H9 (cell line): ENCODE measurements at regions not wholly inside any gene's neighbourhood (a gene's known extent, or its start where the extent isn't known, plus 50 kb on each side); places are given as distances from the start of the nearest gene placed in this dataset.

ENCODE experiments used
- DNase-seq: peaks from one replicate; pipeline ENCODE4 v3.0.0-alpha.2; 2017
- H2AFZ ChIP-seq: one replicate; pipeline ENCODE4 v1.6.1; 2013; ENCODE audit warnings: mild to moderate bottlenecking, low read length, control low read depth, moderate library complexity
- H2AK5ac ChIP-seq: 2 replicates; pipeline ENCODE4 v1.6.1; 2013; ENCODE audit warnings: low read length, control low read depth, mixed read lengths; ENCODE audit not compliant: insufficient read length
- H2BK120ac ChIP-seq: one replicate; pipeline ENCODE4 v1.6.1; 2013; ENCODE audit warnings: low read depth, mild to moderate bottlenecking, low read length, control low read depth, inconsistent platforms; ENCODE audit not compliant: poor library complexity, severe bottlenecking
- H2BK12ac ChIP-seq: 2 replicates; pipeline ENCODE4 v1.6.1; 2013; ENCODE audit warnings: low read length, control low read depth, mixed read lengths, low read depth; ENCODE audit not compliant: insufficient read length
- H2BK15ac ChIP-seq: 2 replicates; pipeline ENCODE4 v1.6.1; 2013; ENCODE audit warnings: low read depth, low read length, control low read depth
- H2BK20ac ChIP-seq: one replicate; pipeline ENCODE4 v1.6.1; 2013; ENCODE audit warnings: low read depth, mild to moderate bottlenecking, low read length, control low read depth, inconsistent platforms; ENCODE audit not compliant: poor library complexity, severe bottlenecking
- H2BK5ac ChIP-seq: 2 replicates; pipeline ENCODE4 v1.6.1; 2013; ENCODE audit warnings: low read length, control low read depth, mixed read lengths; ENCODE audit not compliant: insufficient read length
- H3K14ac ChIP-seq: 2 replicates; pipeline ENCODE4 v1.6.1; 2013; ENCODE audit warnings: low read length, control low read depth; ENCODE audit not compliant: insufficient read depth
- H3K18ac ChIP-seq: 2 replicates; pipeline ENCODE4 v1.6.1; 2013; ENCODE audit warnings: low read depth, mild to moderate bottlenecking, mixed read lengths, low read length, control low read depth; ENCODE audit not compliant: insufficient read length
- H3K23ac ChIP-seq: 2 replicates; pipeline ENCODE4 v1.6.1; 2013; ENCODE audit warnings: low read length, control low read depth, mixed read lengths, low read depth; ENCODE audit not compliant: insufficient read length
- H3K23me2 ChIP-seq: 2 replicates; pipeline ENCODE4 v1.6.1; 2013; ENCODE audit warnings: low read depth, mild to moderate bottlenecking, mixed read lengths, low read length, control low read depth; ENCODE audit not compliant: insufficient read length, poor library complexity, severe bottlenecking
- H3K27ac ChIP-seq: 2 replicates; pipeline ENCODE4 v1.5.1; 2013; ENCODE audit warnings: low read length, control low read depth, mixed read lengths, low read depth; ENCODE audit not compliant: insufficient read length
- H3K27me3 ChIP-seq: 2 replicates; pipeline ENCODE4 v1.6.1; 2013; ENCODE audit warnings: low read length, control low read depth, inconsistent platforms; ENCODE audit not compliant: insufficient read depth
- H3K4ac ChIP-seq: 2 replicates; pipeline ENCODE4 v1.6.1; 2013; ENCODE audit warnings: low read depth, mild to moderate bottlenecking, control low read depth, inconsistent platforms, low read length, moderate library complexity
- H3K4me1 ChIP-seq: 2 replicates; pipeline ENCODE4 v1.6.1; 2013; ENCODE audit warnings: low read length, control low read depth, inconsistent platforms; ENCODE audit not compliant: insufficient read depth
- H3K4me2 ChIP-seq: 2 replicates; pipeline ENCODE4 v1.6.1; 2013; ENCODE audit warnings: low read length, control low read depth, mixed read lengths; ENCODE audit not compliant: insufficient read length, insufficient read depth
- H3K56ac ChIP-seq: 2 replicates; pipeline ENCODE4 v1.6.1; 2013; ENCODE audit warnings: low read depth, mild to moderate bottlenecking, mixed read lengths, low read length, control low read depth; ENCODE audit not compliant: insufficient read length
- H3K79me1 ChIP-seq: 2 replicates; pipeline ENCODE4 v1.6.1; 2013; ENCODE audit warnings: low read depth, mild to moderate bottlenecking, moderate library complexity, low read length, control low read depth, inconsistent platforms; ENCODE audit not compliant: insufficient read depth, poor library complexity, severe bottlenecking
- H3K79me2 ChIP-seq: 2 replicates; pipeline ENCODE4 v1.6.1; 2013; ENCODE audit warnings: low read length, control low read depth, inconsistent platforms; ENCODE audit not compliant: insufficient read depth
- H3K9ac ChIP-seq: 2 replicates; pipeline ENCODE4 v1.6.1; 2013; ENCODE audit warnings: low read length, control low read depth, mixed read lengths; ENCODE audit not compliant: insufficient read length; ENCODE audit errors: extremely low read depth
- H3K9me3 ChIP-seq: one replicate; pipeline ENCODE4 v1.6.1; 2013; ENCODE audit warnings: low read depth, low read length, inconsistent platforms; ENCODE audit not compliant: control insufficient read depth
- H3T11ph ChIP-seq: one replicate; pipeline ENCODE4 v1.6.1; 2013; ENCODE audit warnings: mild to moderate bottlenecking, low read length, control low read depth, inconsistent platforms
- H4K20me1 ChIP-seq: one replicate; pipeline ENCODE4 v1.6.1; 2013; ENCODE audit not compliant: control insufficient read depth, insufficient read length, insufficient read depth
- H4K5ac ChIP-seq: 2 replicates; pipeline ENCODE4 v1.6.1; 2013; ENCODE audit warnings: low read depth, mild to moderate bottlenecking, mixed read lengths, low read length, control low read depth; ENCODE audit not compliant: insufficient read length
- H4K8ac ChIP-seq: replicated peaks from 2 replicates; pipeline ENCODE4 v1.6.1; 2013; ENCODE audit warnings: low read length, control low read depth, mixed read lengths, low read depth; ENCODE audit not compliant: insufficient read length
- H4K91ac ChIP-seq: 2 replicates; pipeline ENCODE4 v1.6.1; 2013; ENCODE audit warnings: low read depth, mild to moderate bottlenecking, moderate library complexity, mixed read lengths, low read length, control low read depth; ENCODE audit not compliant: insufficient read length
- H3K27ac Mint-ChIP-seq, 3 experiments: 2 replicates in 2 of 3; 3 replicates in 1 of 3; pipeline ENCODE4 v1.8.0; 2020 to 2021; ENCODE audit warnings: mixed read lengths in 3 of 3, mild to moderate bottlenecking in 1 of 3, moderate library complexity in 1 of 3
- H3K27me3 Mint-ChIP-seq: 2 replicates; pipeline ENCODE4 v1.8.0; 2021; ENCODE audit warnings: low read depth, mild to moderate bottlenecking, moderate library complexity, mixed read lengths
- H3K36me3 Mint-ChIP-seq, 3 experiments: 2 replicates in 2 of 3; 3 replicates in 1 of 3; pipeline ENCODE4 v1.8.0; 2020 to 2021; ENCODE audit warnings: low read depth in 3 of 3, mixed read lengths in 3 of 3; ENCODE audit not compliant: insufficient read depth in 1 of 3
- H3K4me1 Mint-ChIP-seq, 2 experiments: 2 replicates each; pipeline ENCODE4 v1.8.0; 2020; ENCODE audit warnings: mixed read lengths in 2 of 2
- H3K4me3 Mint-ChIP-seq, 2 experiments: 2 replicates in 1 of 2; 3 replicates in 1 of 2; pipeline ENCODE4 v1.8.0; 2020 to 2021; ENCODE audit warnings: mild to moderate bottlenecking in 2 of 2, mixed read lengths in 2 of 2, moderate library complexity in 1 of 2
- H3K9me3 Mint-ChIP-seq, 2 experiments: 2 replicates in 1 of 2; 3 replicates in 1 of 2; pipeline ENCODE4 v1.8.0; 2020; ENCODE audit warnings: mild to moderate bottlenecking in 2 of 2, mixed read lengths in 2 of 2, moderate library complexity in 1 of 2
- WGBS: extraction: QIAGEN DNeasy Blood & Tissue Kit; methylation state at CpG from one replicate; pipeline ENCODE4 v1.1.7; 2013; ENCODE audit warnings: missing lambda C conversion rate, low lambda C conversion rate, mixed read lengths; ENCODE audit not compliant: insufficient read length; ENCODE audit errors: extremely low coverage; 5-methylcytosine and 5-hydroxymethylcytosine counted together
- TF ChIP-seq, protein P1 (sequence below): fragments of 200-600 bp; sonication (generic); conservative IDR thresholded peaks from 3 replicates; pipeline ENCODE4 v1.8.0; 2021; ENCODE audit warnings: antibody characterized with exemption, mild to moderate bottlenecking

DNA sequence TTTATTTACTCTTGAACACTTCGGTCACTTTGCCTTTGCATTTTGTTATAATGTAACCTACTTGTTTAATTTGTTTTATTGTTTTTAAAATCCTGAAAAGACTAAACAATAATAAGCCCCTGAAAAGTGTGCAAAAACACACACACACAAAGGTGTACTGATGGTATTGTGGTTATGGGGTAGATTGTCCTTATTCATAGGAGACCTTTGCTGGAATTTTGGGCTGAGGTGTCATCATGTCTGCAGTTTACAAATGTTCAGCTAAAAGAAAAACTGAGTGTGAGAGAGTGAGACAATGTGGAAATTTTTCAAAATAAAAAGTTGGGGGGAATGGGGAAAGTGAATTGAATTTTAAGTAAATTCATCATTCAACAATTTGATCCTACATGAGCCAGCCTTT is 174.9 kb downstream of the QDPR start:
- Histone ChIP-seq H3K9me3 (no peaks in the 10 kb centered on the region), H3K79me2 (no peaks in the 10 kb centered on the region), H3K27me3 (no peaks in the 10 kb centered on the region), H3K4me1 (peaks cover 3% of the 10 kb centered on the region; the same call in 1 of the 2 replicates), H2BK5ac (no peak overlapping the region), H2BK12ac (no peak overlapping the region), H4K91ac (no peak overlapping the region), H2BK15ac (no peak overlapping the region), H3K79me1 (no peaks in the 10 kb centered on the region), H3K18ac (no peak overlapping the region), H3K4ac (no peak overlapping the region), H2AFZ (no peak overlapping the region), H3K9ac (no peak overlapping the region), H3K27ac (no peak overlapping the region), H3K4me2 (no peak overlapping the region), H3K14ac (no peak overlapping the region), H3K23ac (no peak overlapping the region), H4K5ac (no peak overlapping the region), H4K8ac (no peak overlapping the region), H4K20me1 (no peaks in the 10 kb centered on the region), H2BK120ac (no peak overlapping the region), H2AK5ac (no peak overlapping the region), H2BK20ac (no peak overlapping the region), H3T11ph (no peak overlapping the region), H3K56ac (no peak overlapping the region), H3K23me2 (no peaks in the 10 kb centered on the region)
- TF ChIP-seq, protein P1, sequence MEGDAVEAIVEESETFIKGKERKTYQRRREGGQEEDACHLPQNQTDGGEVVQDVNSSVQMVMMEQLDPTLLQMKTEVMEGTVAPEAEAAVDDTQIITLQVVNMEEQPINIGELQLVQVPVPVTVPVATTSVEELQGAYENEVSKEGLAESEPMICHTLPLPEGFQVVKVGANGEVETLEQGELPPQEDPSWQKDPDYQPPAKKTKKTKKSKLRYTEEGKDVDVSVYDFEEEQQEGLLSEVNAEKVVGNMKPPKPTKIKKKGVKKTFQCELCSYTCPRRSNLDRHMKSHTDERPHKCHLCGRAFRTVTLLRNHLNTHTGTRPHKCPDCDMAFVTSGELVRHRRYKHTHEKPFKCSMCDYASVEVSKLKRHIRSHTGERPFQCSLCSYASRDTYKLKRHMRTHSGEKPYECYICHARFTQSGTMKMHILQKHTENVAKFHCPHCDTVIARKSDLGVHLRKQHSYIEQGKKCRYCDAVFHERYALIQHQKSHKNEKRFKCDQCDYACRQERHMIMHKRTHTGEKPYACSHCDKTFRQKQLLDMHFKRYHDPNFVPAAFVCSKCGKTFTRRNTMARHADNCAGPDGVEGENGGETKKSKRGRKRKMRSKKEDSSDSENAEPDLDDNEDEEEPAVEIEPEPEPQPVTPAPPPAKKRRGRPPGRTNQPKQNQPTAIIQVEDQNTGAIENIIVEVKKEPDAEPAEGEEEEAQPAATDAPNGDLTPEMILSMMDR, result no peak
- peaks cover 5 to 7% of the 10 kb centered on the region in 2 experiments; a peak in 3 of 4 replicates for H3K4me1 Mint-ChIP-seq
- no peak overlapping the region for H3K27ac Mint-ChIP-seq
- WGBS, result no CpG with 5 or more reads among the region's 1 CpG
- no peaks in the 10 kb centered on the region for H3K36me3 Mint-ChIP-seq
- no peaks in the 10 kb centered on the region; a peak in 1 of 5 replicates for H3K9me3 Mint-ChIP-seq
- no peak for DNase-seq
- H3K4me3 Mint-ChIP-seq, result no peak overlapping the region
- no peaks in the 10 kb centered on the region; the same call in 1 of the 2 replicates for H3K27me3 Mint-ChIP-seq
